Vagina (tissue), 2 donors: ENCODE measurements at regions not wholly inside any gene's neighbourhood (a gene's known extent, or its start where the extent isn't known, plus 50 kb on each side); places are given as distances from the start of the nearest gene placed in this dataset.

ENCODE experiments used
- DNase-seq, 2 donors: peaks; one replicate each; pipeline ENCODE4 v3.0.0-alpha.2; 2017; ENCODE audit errors: extremely low spot score in 2 of 2
- H3K27ac ChIP-seq: fragments of 200-600 bp; sonication (generic); one replicate; pipeline ENCODE4 v1.5.1; 2019
- H3K27me3 ChIP-seq: fragments of 200-600 bp; sonication (generic); one replicate; pipeline ENCODE4 v1.5.1; 2019
- H3K36me3 ChIP-seq, 2 donors: fragments of 200-600 bp; sonication (generic); one replicate each; pipeline ENCODE4 v1.5.1; 2017 to 2019
- H3K4me1 ChIP-seq: fragments of 200-600 bp; sonication (generic); one replicate; pipeline ENCODE4 v1.5.1; 2019
- H3K4me3 ChIP-seq, 2 donors: fragments of 200-600 bp; sonication (generic); 1 replicate in 1 of 2; 2 replicates in 1 of 2; pipeline ENCODE4 v1.5.1; 2016 to 2019
- H3K9me3 ChIP-seq: fragments of 200-600 bp; sonication (generic); one replicate; pipeline ENCODE4 v1.5.1; 2019
- POLR2A ChIP-seq, 2 donors: fragments of 450-650 bp; IDR thresholded peaks; one replicate each; pipeline ENCODE4 v1.6.1; 2017; ENCODE audit warnings: antibody characterized with exemption in 2 of 2, mild to moderate bottlenecking in 2 of 2, moderate library complexity in 2 of 2
- POLR2AphosphoS5 ChIP-seq, 2 donors: sonication (generic); formaldehyde crosslinking; IDR thresholded peaks; one replicate each; pipeline ENCODE4 v1.9.0; 2017; ENCODE audit warnings: antibody characterized with exemption in 2 of 2, mild to moderate bottlenecking in 2 of 2, low read depth in 1 of 2; ENCODE audit not compliant: insufficient read depth in 1 of 2
- intact Hi-C: fragments of 100-400 bp; cut with DNase I; formaldehyde crosslinking; loops from one replicate; pipeline ENCODE4 v1.15.1; 2023
- TF ChIP-seq, protein P1 (sequence below), 3 experiments: fragments of 450-650 bp in 2 of 3; fragments of 200-600 bp in 1 of 3; sonication (generic) in 1 of 3; IDR thresholded peaks; one replicate each; pipeline ENCODE4 v1.5.1; 2017 to 2019; ENCODE audit warnings: antibody characterized with exemption in 3 of 3, mild to moderate bottlenecking in 2 of 3, moderate library complexity in 2 of 3

DNA sequence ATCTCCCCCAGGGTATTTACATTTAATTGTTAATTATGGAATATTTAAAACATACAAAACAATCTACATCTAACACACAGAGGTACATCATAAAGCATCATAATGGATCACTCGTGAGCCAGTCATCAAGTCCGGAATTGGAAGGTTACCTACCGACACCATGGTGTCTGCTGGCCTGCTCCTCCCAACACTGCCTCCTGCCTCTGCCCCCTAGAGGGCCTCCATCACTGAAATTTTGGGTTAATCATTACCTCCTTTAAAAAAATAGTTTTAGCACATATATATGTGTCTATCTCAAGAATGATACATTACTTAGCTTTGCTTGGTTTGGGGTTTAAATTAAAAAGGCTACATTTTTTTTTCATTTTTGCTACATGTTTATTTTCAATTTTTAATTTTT lies 114.6 kb upstream of the PDE10A start:
- no peaks in the 10 kb centered on the region for H3K9me3 ChIP-seq
- no peak for TF ChIP-seq POLR2AphosphoS5 (IDR thresholded peaks at IDR 0.05; ENCODE audit: insufficient read depth in 1 of 2, low read depth in 1 of 2)
- TF ChIP-seq, protein P1, sequence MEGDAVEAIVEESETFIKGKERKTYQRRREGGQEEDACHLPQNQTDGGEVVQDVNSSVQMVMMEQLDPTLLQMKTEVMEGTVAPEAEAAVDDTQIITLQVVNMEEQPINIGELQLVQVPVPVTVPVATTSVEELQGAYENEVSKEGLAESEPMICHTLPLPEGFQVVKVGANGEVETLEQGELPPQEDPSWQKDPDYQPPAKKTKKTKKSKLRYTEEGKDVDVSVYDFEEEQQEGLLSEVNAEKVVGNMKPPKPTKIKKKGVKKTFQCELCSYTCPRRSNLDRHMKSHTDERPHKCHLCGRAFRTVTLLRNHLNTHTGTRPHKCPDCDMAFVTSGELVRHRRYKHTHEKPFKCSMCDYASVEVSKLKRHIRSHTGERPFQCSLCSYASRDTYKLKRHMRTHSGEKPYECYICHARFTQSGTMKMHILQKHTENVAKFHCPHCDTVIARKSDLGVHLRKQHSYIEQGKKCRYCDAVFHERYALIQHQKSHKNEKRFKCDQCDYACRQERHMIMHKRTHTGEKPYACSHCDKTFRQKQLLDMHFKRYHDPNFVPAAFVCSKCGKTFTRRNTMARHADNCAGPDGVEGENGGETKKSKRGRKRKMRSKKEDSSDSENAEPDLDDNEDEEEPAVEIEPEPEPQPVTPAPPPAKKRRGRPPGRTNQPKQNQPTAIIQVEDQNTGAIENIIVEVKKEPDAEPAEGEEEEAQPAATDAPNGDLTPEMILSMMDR (IDR thresholded peaks at IDR 0.05): no peak
- TF ChIP-seq POLR2A (IDR thresholded peaks at IDR 0.05): no peak
- intact Hi-C loops: no loop called here
- no peaks in the 10 kb centered on the region for H3K36me3 ChIP-seq
- no peak overlapping the region for H3K27ac ChIP-seq
- H3K4me1 ChIP-seq: no peaks in the 10 kb centered on the region
- DNase-seq: no peak
- H3K4me3 ChIP-seq: no peak overlapping the region
- H3K27me3 ChIP-seq: no peaks in the 10 kb centered on the region

DNA sequence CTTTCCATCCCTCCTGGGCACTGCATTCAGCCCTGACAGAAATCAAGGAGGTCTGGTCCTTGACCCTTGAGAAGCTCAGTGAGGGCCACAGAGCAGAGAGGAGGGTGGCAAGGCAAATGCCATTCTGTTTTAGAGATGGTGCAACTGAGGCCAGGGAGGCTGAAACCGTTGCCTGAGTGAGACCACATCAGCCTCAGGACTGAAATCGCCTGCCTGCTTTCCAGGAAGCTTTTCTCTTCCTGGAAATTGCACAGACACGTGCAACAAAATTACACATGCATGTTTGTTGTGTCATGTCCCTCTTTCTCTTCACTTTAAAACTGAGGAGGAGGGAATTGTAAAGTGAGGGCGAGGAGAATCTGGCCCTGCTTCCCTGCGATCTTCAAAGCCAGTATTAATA lies 113.7 kb upstream of the PDE10A start:
- intact Hi-C loops: no loop called here
- H3K9me3 ChIP-seq: no peaks in the 10 kb centered on the region
- no peak overlapping the region for H3K27ac ChIP-seq
- H3K4me3 ChIP-seq: no peak overlapping the region
- DNase-seq: no peak
- no peaks in the 10 kb centered on the region for H3K36me3 ChIP-seq
- H3K27me3 ChIP-seq: no peaks in the 10 kb centered on the region
- TF ChIP-seq POLR2A (IDR thresholded peaks at IDR 0.05): no peak
- no peak for TF ChIP-seq POLR2AphosphoS5 (IDR thresholded peaks at IDR 0.05; ENCODE audit: insufficient read depth in 1 of 2, low read depth in 1 of 2)
- TF ChIP-seq, protein P1 (IDR thresholded peaks at IDR 0.05): no peak
- no peaks in the 10 kb centered on the region for H3K4me1 ChIP-seq

DNA sequence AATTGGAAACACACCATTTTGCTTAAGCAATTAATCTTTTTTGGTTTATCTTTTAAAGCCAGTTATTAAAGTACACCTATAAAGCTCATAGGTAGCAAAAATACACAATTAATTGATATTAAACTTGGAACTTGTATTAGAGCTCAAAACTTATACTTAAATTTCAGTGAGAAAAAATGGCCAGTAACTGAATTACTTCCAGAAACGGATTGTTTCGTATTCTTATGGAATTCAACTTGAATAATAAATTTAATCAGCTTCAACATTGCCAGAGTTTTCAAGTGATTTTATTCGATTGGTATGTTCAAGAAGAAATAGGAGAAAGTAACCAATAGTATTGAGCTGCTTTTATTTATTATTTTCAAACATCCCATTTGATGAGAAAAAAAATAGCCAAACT lies 112.7 kb upstream of the PDE10A start:
- no peaks in the 10 kb centered on the region for H3K27me3 ChIP-seq
- no peaks in the 10 kb centered on the region for H3K9me3 ChIP-seq
- DNase-seq: no peak
- H3K4me1 ChIP-seq: no peaks in the 10 kb centered on the region
- TF ChIP-seq, protein P1 (IDR thresholded peaks at IDR 0.05): no peak
- TF ChIP-seq POLR2A (IDR thresholded peaks at IDR 0.05) (no peak), POLR2AphosphoS5 (IDR thresholded peaks at IDR 0.05; ENCODE audit: insufficient read depth in 1 of 2, low read depth in 1 of 2) (no peak)
- H3K27ac ChIP-seq: no peak overlapping the region
- intact Hi-C loops: no loop called here
- H3K36me3 ChIP-seq: no peaks in the 10 kb centered on the region
- no peak overlapping the region for H3K4me3 ChIP-seq

DNA sequence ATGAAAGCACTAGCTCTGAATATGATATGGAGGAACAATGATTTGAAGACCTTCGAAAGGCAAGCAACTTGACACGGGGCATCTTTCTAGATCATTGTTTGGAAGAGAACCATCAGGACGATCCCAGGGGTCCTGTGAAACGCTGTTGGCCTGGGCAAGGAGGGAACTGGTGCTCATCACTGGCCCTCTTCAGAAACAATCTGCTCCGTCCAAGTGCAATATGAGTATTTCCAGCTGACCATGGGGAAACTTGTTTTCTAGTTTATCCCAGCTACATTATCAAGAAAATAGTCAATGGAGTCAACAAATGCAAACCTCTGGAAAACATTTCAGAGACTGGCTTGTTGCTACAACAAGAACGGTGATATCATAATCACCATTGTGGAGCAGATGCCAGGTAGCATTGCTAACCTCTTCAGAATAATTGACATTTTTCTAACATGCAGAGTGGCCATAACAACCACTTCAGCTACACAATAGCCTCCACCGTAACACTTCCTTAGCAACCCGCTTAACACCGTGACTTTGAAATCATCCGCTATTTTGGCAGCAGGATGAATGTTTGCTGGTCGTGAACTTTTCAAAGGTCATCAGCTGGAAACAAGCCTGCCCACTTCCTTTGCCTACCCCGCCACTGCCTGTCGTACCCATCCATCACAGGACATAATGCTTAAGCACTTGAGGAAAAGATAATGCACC lies 112.0 kb upstream of the PDE10A start:
- Histone ChIP-seq H3K9me3 (no peaks in the 10 kb centered on the region), H3K4me1 (no peaks in the 10 kb centered on the region), H3K4me3 (no peak overlapping the region), H3K36me3 (no peaks in the 10 kb centered on the region), H3K27ac (no peak overlapping the region), H3K27me3 (no peaks in the 10 kb centered on the region)
- intact Hi-C loops: no loop called here
- DNase-seq: no peak
- TF ChIP-seq POLR2AphosphoS5 (IDR thresholded peaks at IDR 0.05; ENCODE audit: insufficient read depth in 1 of 2, low read depth in 1 of 2) (no peak), POLR2A (IDR thresholded peaks at IDR 0.05) (no peak)
- TF ChIP-seq, protein P1 (IDR thresholded peaks at IDR 0.05): no peak

DNA sequence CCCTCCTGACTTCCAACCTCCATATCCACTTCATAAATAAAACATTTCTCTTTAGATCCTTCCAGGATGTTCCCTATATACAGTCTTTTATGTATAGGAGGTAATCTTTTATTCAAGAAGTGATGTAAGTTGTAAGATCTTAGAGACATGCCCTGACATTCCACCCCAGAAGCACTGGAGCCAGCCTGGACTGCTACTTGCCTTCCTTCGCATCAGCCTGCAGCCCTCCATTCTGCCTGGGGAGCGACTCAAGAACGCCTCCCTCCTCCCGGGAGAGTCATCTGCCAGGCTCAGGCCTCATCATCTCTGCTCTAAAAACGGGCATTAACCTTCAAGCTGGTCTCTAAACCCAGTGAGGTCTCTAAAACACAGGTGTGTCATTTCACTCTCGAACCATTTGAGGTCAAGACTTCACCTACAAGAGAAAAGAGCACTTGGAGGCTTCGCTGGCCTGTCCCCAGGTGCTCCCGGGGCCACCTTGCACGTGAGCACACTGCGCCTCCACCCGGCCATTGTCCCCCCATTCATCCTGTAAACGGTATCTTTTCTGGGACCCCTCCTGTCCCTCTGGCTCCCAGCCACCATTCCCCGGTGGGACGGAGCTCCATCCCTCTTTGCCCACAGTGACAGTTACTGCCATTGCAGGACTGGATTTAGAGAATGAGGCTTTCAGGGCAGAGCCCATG lies 107.5 kb upstream of the PDE10A start:
- no peak for TF ChIP-seq POLR2A (IDR thresholded peaks at IDR 0.05)
- TF ChIP-seq POLR2AphosphoS5 (IDR thresholded peaks at IDR 0.05; ENCODE audit: insufficient read depth in 1 of 2, low read depth in 1 of 2): no peak
- TF ChIP-seq, protein P1 (IDR thresholded peaks at IDR 0.05): no peak
- no peak overlapping the region for H3K27ac ChIP-seq
- intact Hi-C loops: no loop called here
- no peak overlapping the region for H3K4me3 ChIP-seq
- H3K27me3 ChIP-seq: no peaks in the 10 kb centered on the region
- H3K4me1 ChIP-seq: no peaks in the 10 kb centered on the region
- no peaks in the 10 kb centered on the region for H3K9me3 ChIP-seq
- DNase-seq: no peak
- no peaks in the 10 kb centered on the region for H3K36me3 ChIP-seq
